ENCODE measurements at regions not wholly inside any gene's neighbourhood (a gene's known extent, or its start where the extent isn't known, plus 50 kb on each side); places are given as distances from the start of the nearest gene placed in this dataset.

DNA sequence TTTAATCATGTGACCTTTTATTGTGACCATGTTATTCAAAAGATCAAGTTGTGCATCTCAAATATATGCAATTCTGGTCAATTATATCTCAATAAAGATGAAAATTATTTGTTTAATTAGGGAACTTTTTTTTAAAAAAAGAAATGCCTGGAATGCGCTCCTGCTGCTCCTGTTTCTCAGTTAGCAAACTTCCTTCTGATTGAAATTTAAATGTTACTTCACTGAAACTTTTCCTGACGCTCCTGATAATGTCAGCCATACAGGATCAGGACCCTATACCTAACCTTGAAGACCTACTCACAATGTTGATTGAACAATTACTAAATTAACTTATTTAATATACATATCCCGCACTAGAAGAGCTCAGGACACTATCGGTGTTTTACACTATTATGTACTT, 190.4 kb downstream of the MACC1 start:
- no peak overlapping the region for H3K9ac ChIP-seq (ENCODE audit: low read length in 5 of 5)
- no peaks in the 10 kb centered on the region for H3K27me3 ChIP-seq (ENCODE audit: control insufficient read depth in 5 of 5, insufficient read depth in 4 of 5, low read length in 5 of 5)
- H3K36me3 ChIP-seq (ENCODE audit: control insufficient read depth in 5 of 5, insufficient read depth in 5 of 5, low read length in 5 of 5): no peaks in the 10 kb centered on the region
- H3K4me1 ChIP-seq (ENCODE audit: control insufficient read depth in 5 of 5, insufficient read depth in 5 of 5, low read length in 5 of 5): no peaks in the 10 kb centered on the region
- H3K27ac ChIP-seq (ENCODE audit: low read depth, low read length): no peak overlapping the region
- H3K9me3 ChIP-seq (ENCODE audit: control insufficient read depth in 5 of 5, low read length in 5 of 5): peaks cover 0 to 2% (median 0%) of the 10 kb centered on the region in 5 donors
- H3K4me3 ChIP-seq (ENCODE audit: low read depth in 1 of 5, low read length in 5 of 5): no peak overlapping the region

DNA sequence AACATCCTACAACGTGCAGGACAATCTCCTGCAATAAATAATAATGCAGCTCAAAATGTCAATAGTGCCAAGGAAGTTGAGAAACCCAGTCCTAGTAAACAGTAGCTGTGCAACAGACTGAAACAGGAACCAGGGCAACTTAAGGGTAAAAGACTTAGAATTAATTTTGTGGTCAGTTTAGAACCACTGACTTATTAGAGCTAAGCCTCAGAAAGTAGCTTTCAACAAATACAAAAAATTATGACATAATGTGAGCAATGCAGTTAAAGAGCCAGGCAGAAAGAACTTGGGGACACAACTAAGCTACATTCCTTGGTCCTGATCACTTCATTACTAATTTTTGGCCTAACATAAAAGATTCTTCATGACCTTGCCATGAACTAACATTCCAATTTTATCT, 195.4 kb downstream of the MACC1 start:
- Histone ChIP-seq H3K4me1 (ENCODE audit: control insufficient read depth in 5 of 5, insufficient read depth in 5 of 5, low read length in 5 of 5) (no peaks in the 10 kb centered on the region), H3K4me3 (ENCODE audit: low read depth in 1 of 5, low read length in 5 of 5) (no peak overlapping the region), H3K27me3 (ENCODE audit: control insufficient read depth in 5 of 5, insufficient read depth in 4 of 5, low read length in 5 of 5) (no peaks in the 10 kb centered on the region), H3K36me3 (ENCODE audit: control insufficient read depth in 5 of 5, insufficient read depth in 5 of 5, low read length in 5 of 5) (no peaks in the 10 kb centered on the region), H3K9me3 (ENCODE audit: control insufficient read depth in 5 of 5, low read length in 5 of 5) (peaks cover 0 to 2% (median 0%) of the 10 kb centered on the region in 5 donors), H3K27ac (ENCODE audit: low read depth, low read length) (no peak overlapping the region), H3K9ac (ENCODE audit: low read length in 5 of 5) (no peak overlapping the region)

DNA sequence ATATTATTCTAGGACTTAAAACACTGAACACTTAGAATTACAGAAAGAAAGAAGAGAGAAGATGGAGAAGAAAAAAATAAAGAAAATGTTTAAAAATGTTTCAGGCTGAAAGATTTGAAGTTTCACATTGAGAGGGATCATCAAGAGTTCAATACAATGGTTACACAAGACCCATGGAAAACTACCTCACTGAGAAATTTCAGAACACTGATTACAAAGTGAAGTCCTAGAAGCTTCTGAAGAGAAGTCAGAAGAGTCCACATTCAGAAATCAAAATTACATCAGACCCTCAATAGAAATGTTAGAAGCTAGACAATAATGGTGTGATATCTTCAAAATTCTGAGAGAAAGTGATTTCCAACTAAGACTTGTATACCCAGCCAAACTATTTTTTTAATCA, 196.1 kb downstream of the MACC1 start:
- H3K36me3 ChIP-seq (ENCODE audit: control insufficient read depth in 5 of 5, insufficient read depth in 5 of 5, low read length in 5 of 5): no peaks in the 10 kb centered on the region
- H3K27me3 ChIP-seq (ENCODE audit: control insufficient read depth in 5 of 5, insufficient read depth in 4 of 5, low read length in 5 of 5): no peaks in the 10 kb centered on the region
- no peak overlapping the region for H3K9ac ChIP-seq (ENCODE audit: low read length in 5 of 5)
- no peak overlapping the region for H3K27ac ChIP-seq (ENCODE audit: low read depth, low read length)
- no peak overlapping the region for H3K4me3 ChIP-seq (ENCODE audit: low read depth in 1 of 5, low read length in 5 of 5)
- no peaks in the 10 kb centered on the region for H3K4me1 ChIP-seq (ENCODE audit: control insufficient read depth in 5 of 5, insufficient read depth in 5 of 5, low read length in 5 of 5)
- peaks cover 0 to 2% (median 0%) of the 10 kb centered on the region in 5 donors for H3K9me3 ChIP-seq (ENCODE audit: control insufficient read depth in 5 of 5, low read length in 5 of 5)

DNA sequence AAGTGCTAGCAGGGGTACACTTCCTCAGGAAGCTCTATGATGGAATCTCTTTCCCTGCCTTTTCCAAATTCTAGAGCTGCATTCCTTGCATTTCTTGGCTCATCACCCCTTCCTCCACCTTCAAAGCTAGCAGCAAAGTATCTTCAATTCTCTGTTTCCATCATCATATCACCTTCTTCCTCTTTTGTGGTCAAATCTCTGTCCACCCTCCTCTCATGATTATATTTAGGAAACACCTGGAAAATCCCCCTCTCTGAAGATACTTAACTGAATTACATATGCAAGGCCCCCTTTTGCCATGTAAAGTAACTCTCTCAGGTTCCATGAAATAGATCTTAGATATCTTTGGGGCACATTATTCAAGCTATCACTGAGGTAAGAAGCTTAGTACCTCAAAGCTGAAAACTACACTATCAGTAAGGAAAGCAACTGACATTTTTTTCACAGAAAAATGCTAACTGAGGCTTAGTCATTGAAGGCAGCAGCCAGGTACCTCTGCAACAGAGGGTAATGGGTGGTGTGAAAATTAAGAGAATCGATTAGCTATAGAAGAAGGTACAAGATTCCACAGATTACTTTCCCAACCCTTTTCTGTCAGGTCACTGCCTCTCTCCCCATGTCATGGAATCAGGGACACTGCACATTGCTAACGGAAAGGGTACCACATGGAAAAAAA, 197.3 kb downstream of the MACC1 start:
- no peaks in the 10 kb centered on the region for H3K4me1 ChIP-seq (ENCODE audit: control insufficient read depth in 5 of 5, insufficient read depth in 5 of 5, low read length in 5 of 5)
- H3K27me3 ChIP-seq (ENCODE audit: control insufficient read depth in 5 of 5, insufficient read depth in 4 of 5, low read length in 5 of 5): no peaks in the 10 kb centered on the region
- no peaks in the 10 kb centered on the region for H3K9me3 ChIP-seq (ENCODE audit: control insufficient read depth in 5 of 5, low read length in 5 of 5)
- H3K4me3 ChIP-seq (ENCODE audit: low read depth in 1 of 5, low read length in 5 of 5): no peak overlapping the region
- no peak overlapping the region for H3K9ac ChIP-seq (ENCODE audit: low read length in 5 of 5)
- no peaks in the 10 kb centered on the region for H3K36me3 ChIP-seq (ENCODE audit: control insufficient read depth in 5 of 5, insufficient read depth in 5 of 5, low read length in 5 of 5)
- H3K27ac ChIP-seq (ENCODE audit: low read depth, low read length): no peak overlapping the region

DNA sequence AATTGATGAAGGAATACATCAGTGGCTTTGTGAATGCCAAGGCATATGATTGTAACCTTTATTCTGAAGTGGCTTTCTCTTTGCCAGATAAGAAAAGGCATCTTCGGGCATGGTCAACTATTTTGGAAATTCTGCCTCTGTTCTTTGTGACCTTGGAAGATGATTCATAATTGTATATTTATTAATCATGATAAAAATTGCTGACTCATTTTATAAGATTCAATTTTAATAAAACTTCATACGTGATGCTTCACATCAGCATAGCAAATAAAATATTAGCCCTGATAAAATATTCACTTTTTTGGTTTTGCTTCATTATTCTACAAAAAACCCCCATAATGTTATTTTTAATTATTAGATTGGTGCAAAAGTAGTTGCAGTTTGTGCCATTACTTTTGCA, 200.5 kb downstream of the MACC1 start:
- no peaks in the 10 kb centered on the region for H3K36me3 ChIP-seq (ENCODE audit: control insufficient read depth in 5 of 5, insufficient read depth in 5 of 5, low read length in 5 of 5)
- H3K27me3 ChIP-seq (ENCODE audit: control insufficient read depth in 5 of 5, insufficient read depth in 4 of 5, low read length in 5 of 5): no peaks in the 10 kb centered on the region
- peaks cover 0 to 7% (median 0%) of the 10 kb centered on the region in 5 donors for H3K4me1 ChIP-seq (ENCODE audit: control insufficient read depth in 5 of 5, insufficient read depth in 5 of 5, low read length in 5 of 5)

DNA sequence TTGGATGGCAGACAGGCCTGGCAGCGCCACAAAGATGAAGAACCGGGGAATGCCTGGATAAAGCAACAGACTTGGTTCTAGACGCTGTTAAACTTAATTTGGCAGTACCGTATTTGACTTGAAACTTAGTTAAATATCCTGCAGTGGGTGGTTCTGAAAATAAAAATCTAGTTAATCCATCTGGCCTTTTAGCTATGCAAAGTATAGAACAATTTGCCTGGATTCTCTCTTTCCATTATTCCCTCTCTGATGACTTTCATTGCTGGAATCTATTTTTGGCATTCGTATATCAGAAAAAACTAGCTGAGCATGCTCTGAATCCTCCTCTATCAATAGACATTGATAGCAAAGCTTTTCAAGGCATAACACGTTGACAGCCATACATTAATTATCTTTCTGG, 203.6 kb downstream of the MACC1 start:
- Histone ChIP-seq H3K9ac (ENCODE audit: low read length in 5 of 5) (no peak overlapping the region), H3K27me3 (ENCODE audit: control insufficient read depth in 5 of 5, insufficient read depth in 4 of 5, low read length in 5 of 5) (no peaks in the 10 kb centered on the region), H3K4me1 (ENCODE audit: control insufficient read depth in 5 of 5, insufficient read depth in 5 of 5, low read length in 5 of 5) (peaks cover 0 to 7% (median 0%) of the 10 kb centered on the region in 5 donors), H3K27ac (ENCODE audit: low read depth, low read length) (no peak overlapping the region), H3K4me3 (ENCODE audit: low read depth in 1 of 5, low read length in 5 of 5) (no peak overlapping the region), H3K9me3 (ENCODE audit: control insufficient read depth in 5 of 5, low read length in 5 of 5) (no peaks in the 10 kb centered on the region), H3K36me3 (ENCODE audit: control insufficient read depth in 5 of 5, insufficient read depth in 5 of 5, low read length in 5 of 5) (no peaks in the 10 kb centered on the region)

More for the DNA sequence above, 200.5 kb downstream of the MACC1 start:
- no peaks in the 10 kb centered on the region for H3K9me3 ChIP-seq (ENCODE audit: control insufficient read depth in 5 of 5, low read length in 5 of 5)
- H3K9ac ChIP-seq (ENCODE audit: low read length in 5 of 5): no peak overlapping the region
- no peak overlapping the region for H3K27ac ChIP-seq (ENCODE audit: low read depth, low read length)
- no peak overlapping the region for H3K4me3 ChIP-seq (ENCODE audit: low read depth in 1 of 5, low read length in 5 of 5)

DNA sequence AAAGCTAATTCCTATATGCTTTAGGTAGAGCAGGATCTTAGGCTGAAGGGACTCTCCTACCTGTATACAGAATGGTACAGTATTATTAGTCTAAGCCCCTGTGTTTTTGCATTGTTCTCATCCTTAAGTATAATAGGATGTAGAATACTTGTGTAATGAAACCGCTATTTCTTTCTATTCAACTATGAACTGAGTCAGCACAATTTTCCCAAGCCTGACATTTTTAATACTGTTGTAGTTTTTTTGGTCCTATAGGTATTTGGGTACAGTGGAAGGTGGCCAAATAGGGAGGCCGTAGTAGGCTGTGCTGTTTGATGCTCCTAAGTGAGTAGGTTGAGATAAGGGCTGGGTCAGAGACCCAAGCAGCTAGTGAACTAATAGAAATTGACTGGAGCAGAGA, 205.1 kb downstream of the MACC1 start:
- Histone ChIP-seq H3K9me3 (ENCODE audit: control insufficient read depth in 5 of 5, low read length in 5 of 5) (no peaks in the 10 kb centered on the region), H3K27me3 (ENCODE audit: control insufficient read depth in 5 of 5, insufficient read depth in 4 of 5, low read length in 5 of 5) (no peaks in the 10 kb centered on the region)

DNA sequence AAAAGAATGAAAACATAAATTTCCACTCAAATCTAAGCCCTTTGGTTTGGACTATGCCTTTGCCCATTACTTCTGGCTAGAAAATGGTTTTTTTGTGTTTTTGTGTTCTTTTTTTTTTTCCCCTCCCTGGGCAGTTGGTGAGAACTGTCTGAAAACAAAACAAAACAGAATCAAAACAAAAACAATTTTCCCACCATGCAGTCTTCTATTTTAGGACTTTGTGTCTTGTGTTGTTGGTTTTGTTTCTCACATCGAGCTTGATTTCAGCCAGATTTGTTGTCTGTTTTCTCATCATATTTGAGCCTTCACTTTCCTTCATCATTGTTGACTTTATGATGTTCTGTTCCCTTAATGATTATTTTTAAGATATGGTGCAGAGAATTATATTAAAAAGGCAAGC, 206.3 kb downstream of the MACC1 start:
- Histone ChIP-seq H3K27ac (ENCODE audit: low read depth, low read length) (no peak overlapping the region), H3K4me3 (ENCODE audit: low read depth in 1 of 5, low read length in 5 of 5) (no peak overlapping the region), H3K9ac (ENCODE audit: low read length in 5 of 5) (no peak overlapping the region), H3K27me3 (ENCODE audit: control insufficient read depth in 5 of 5, insufficient read depth in 4 of 5, low read length in 5 of 5) (no peaks in the 10 kb centered on the region), H3K4me1 (ENCODE audit: control insufficient read depth in 5 of 5, insufficient read depth in 5 of 5, low read length in 5 of 5) (peaks cover 0 to 7% (median 0%) of the 10 kb centered on the region in 5 donors), H3K36me3 (ENCODE audit: control insufficient read depth in 5 of 5, insufficient read depth in 5 of 5, low read length in 5 of 5) (no peaks in the 10 kb centered on the region), H3K9me3 (ENCODE audit: control insufficient read depth in 5 of 5, low read length in 5 of 5) (no peaks in the 10 kb centered on the region)

More for the DNA sequence above, 205.1 kb downstream of the MACC1 start:
- no peak overlapping the region for H3K4me3 ChIP-seq (ENCODE audit: low read depth in 1 of 5, low read length in 5 of 5)
- peaks cover 0 to 7% (median 0%) of the 10 kb centered on the region in 5 donors for H3K4me1 ChIP-seq (ENCODE audit: control insufficient read depth in 5 of 5, insufficient read depth in 5 of 5, low read length in 5 of 5)
- H3K36me3 ChIP-seq (ENCODE audit: control insufficient read depth in 5 of 5, insufficient read depth in 5 of 5, low read length in 5 of 5): no peaks in the 10 kb centered on the region
- H3K9ac ChIP-seq (ENCODE audit: low read length in 5 of 5): no peak overlapping the region
- H3K27ac ChIP-seq (ENCODE audit: low read depth, low read length): no peak overlapping the region

DNA sequence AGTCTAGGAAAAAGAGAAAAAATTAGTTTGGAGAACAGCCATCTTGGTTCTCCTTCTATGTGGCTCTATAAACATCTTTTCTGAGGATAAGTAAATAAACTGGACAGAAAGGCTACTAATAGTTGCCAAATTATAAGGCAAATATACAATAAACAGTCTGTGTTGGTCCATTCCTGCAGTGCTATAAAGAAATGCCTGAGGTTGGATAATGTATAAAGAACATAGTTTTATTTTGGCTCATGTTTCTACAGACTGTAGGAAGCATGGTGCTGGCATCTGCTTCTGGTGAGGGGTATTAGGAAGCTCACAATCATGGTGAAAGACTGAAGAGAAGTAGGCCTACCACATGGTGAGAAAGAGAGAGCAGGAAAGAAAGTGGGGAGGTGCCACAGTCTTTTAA, 209.7 kb downstream of the MACC1 start:
- Histone ChIP-seq H3K9me3 (ENCODE audit: control insufficient read depth in 5 of 5, low read length in 5 of 5) (no peaks in the 10 kb centered on the region), H3K36me3 (ENCODE audit: control insufficient read depth in 5 of 5, insufficient read depth in 5 of 5, low read length in 5 of 5) (no peaks in the 10 kb centered on the region), H3K9ac (ENCODE audit: low read length in 5 of 5) (no peak overlapping the region), H3K4me3 (ENCODE audit: low read depth in 1 of 5, low read length in 5 of 5) (no peak overlapping the region), H3K27me3 (ENCODE audit: control insufficient read depth in 5 of 5, insufficient read depth in 4 of 5, low read length in 5 of 5) (no peaks in the 10 kb centered on the region), H3K27ac (ENCODE audit: low read depth, low read length) (no peak overlapping the region), H3K4me1 (ENCODE audit: control insufficient read depth in 5 of 5, insufficient read depth in 5 of 5, low read length in 5 of 5) (no peaks in the 10 kb centered on the region)

DNA sequence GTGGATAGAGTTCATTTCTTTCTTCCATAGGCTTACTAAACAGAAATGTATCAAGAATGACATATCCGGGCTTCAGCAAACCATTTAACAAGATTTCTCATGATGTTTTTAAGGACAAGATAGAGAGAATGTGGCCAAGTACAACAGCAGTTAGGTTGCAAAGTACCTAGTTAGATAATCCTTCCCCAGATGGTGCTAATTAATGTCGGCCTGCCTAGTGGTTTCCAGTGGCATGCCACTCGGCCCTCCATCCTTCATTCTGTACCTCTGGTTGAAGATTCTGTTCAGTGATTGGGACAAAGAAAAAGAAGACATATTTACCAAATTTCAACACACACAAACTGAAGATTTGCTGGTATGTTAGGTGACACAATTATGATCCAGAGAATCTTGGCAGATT, 212.1 kb downstream of the MACC1 start:
- Histone ChIP-seq H3K9ac (ENCODE audit: low read length in 5 of 5) (no peak overlapping the region), H3K27me3 (ENCODE audit: control insufficient read depth in 5 of 5, insufficient read depth in 4 of 5, low read length in 5 of 5) (no peaks in the 10 kb centered on the region), H3K4me1 (ENCODE audit: control insufficient read depth in 5 of 5, insufficient read depth in 5 of 5, low read length in 5 of 5) (no peaks in the 10 kb centered on the region), H3K4me3 (ENCODE audit: low read depth in 1 of 5, low read length in 5 of 5) (no peak overlapping the region), H3K27ac (ENCODE audit: low read depth, low read length) (no peak overlapping the region), H3K36me3 (ENCODE audit: control insufficient read depth in 5 of 5, insufficient read depth in 5 of 5, low read length in 5 of 5) (no peaks in the 10 kb centered on the region), H3K9me3 (ENCODE audit: control insufficient read depth in 5 of 5, low read length in 5 of 5) (no peaks in the 10 kb centered on the region)
